HT1080 (cell line): ENCODE measurements at regions not wholly inside any gene's neighbourhood (a gene's known extent, or its start where the extent isn't known, plus 50 kb on each side); places are given as distances from the start of the nearest gene placed in this dataset.
"Not testable (repeated sequence)": the region's sequence is repeated elsewhere in the genome, so short reads cannot be mapped to it uniquely, and the experiment has no call there.

ENCODE experiments used
- DNase-seq: peaks from one replicate; pipeline ENCODE4 v3.0.0-alpha.2; 2015; ENCODE audit warnings: low read depth

- DNase-seq: no peak
These were observed 588.5 kb downstream of the TRIML1 start for GRCh38 chr4:188727746-188728145.

GRCh38 chr4:188728359-188728758 lies 589.1 kb downstream of the TRIML1 start:
- no peak for DNase-seq

GRCh38 chr4:188732131-188732530 lies 592.9 kb downstream of the TRIML1 start:
- DNase-seq: no peak

- DNase-seq: no peak
These were observed 595.8 kb downstream of the TRIML1 start for GRCh38 chr4:188735082-188735481.

- DNase-seq: no peak
These were observed 598.2 kb downstream of the TRIML1 start for GRCh38 chr4:188737251-188738002.

DNA sequence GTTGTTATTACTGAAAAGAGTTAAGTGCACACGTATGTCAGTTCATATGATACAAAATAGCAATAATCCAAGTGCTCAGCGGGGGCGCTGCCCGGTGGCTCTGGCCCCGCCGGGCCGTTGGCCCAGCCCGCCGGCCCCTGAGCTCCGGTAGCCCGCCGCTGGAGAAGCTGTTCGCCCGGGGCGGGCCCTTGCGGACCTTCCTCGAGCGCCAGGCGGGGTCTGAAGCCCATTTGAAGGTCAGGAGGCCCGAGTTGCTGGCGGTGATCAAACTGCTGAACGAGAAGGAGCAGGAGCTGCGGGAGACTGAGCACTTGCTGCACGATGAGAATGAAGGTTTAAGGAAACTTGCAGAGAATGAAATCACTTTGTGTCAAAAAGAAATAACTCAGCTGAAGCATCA lies 599.0 kb downstream of the TRIML1 start:
- DNase-seq: not testable (repeated sequence)

DNA sequence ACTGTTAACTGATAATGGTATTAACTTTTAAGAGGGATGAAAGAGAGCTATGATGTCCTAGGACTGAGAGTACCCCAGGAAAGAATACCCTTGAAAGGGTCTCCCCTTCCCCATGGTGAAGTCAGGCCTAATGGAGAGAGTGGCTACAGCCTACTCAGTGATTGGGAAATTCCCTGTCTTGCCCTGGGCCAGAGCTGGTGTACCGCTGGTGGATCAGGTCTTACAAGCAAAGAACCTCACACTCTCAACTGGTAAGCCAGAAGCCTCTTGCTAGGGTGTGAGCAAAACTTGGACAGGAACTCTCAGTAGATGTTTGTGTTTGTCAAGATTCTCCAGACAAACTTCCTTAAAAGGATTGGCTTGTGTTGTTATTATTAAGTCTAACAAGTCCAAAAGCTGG lies 600.9 kb downstream of the TRIML1 start:
- not testable (repeated sequence) for DNase-seq

GRCh38 chr4:188740791-188741190 lies 601.5 kb downstream of the TRIML1 start:
- DNase-seq: not testable (repeated sequence)

GRCh38 chr4:188754372-188755002 lies 615.2 kb downstream of the TRIML1 start:
- no peak for DNase-seq

DNA sequence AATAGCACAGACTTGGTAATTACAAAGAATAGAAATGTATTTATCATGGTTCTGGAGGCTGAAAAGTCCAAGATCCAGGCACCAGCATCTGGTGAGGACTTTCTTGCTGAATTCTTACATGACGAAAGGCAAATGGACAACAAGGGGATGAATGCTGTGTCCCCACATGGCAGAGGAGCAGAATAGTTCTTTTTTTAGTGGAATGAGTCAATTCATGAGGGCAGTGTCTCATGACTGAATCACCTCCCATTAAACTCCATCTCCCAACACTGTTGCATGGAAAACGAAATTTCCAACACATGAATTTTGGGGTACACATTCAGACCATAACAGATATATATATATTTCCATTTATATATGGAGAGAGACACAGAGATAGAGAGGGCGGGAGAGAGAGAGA lies 628.3 kb downstream of the TRIML1 start:
- DNase-seq: peak; percentile 67

DNA sequence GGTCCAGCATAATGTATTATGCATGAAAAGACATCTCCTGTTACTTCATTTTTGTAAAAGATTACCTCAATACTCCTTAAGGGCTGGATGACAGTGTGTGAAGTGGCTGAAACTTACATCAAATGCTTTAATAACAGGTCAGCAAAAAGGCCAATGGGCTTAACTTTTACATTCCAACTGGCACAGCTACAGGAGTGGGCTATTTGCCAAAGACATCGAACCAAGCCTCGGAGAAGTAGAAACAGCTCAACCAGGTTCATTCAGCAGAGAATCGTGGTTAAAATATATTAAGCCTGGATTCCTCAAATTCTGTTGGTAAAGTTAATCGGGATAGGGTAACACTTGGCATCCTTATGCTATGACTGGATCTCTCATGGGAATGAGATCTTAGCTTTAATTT lies 639.7 kb downstream of the TRIML1 start:
- DNase-seq: no peak

- peak; percentile 41 for DNase-seq
These were observed 640.3 kb downstream of the TRIML1 start for GRCh38 chr4:188779581-188779980.

DNA sequence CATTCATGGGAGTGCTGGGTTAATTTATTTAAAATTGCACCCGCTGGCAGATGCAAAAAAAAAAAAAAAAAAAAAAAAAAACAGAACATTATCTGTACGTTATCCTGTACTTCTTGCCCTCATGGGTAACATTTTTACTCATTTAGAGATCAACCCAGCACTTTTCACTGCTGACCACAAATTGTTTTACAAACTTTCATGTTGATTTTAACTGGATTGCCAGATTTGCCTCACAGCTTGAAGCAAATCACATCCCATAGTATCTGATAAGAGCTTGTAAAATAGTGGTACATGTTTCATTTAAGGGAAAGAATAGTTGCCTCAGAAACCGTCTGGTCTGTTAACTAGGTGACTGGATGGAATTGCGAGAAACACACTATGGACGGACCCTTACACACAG lies 640.8 kb downstream of the TRIML1 start:
- DNase-seq: no peak

- no peak for DNase-seq
These were observed 641.4 kb downstream of the TRIML1 start for GRCh38 chr4:188780686-188781085.

DNA sequence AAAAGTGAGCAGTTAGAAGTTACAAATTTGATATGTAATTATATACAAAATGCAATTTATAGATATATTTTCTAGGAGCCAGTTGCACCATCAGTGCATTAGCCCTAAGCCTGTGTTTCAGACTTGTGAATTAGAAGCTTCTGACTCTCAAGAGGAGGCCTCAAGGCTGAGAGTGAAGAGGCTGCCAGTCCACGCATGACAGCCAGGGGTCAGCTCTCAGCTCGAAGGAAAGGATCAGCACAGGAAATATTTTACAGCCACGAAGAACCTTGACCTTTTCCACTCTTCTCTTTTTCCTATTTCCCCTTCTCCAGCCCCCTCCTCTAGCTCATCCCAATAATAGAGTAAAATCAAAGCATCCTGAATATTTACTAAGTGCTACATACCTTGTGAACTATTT lies 642.4 kb downstream of the TRIML1 start:
- DNase-seq: no peak

DNA sequence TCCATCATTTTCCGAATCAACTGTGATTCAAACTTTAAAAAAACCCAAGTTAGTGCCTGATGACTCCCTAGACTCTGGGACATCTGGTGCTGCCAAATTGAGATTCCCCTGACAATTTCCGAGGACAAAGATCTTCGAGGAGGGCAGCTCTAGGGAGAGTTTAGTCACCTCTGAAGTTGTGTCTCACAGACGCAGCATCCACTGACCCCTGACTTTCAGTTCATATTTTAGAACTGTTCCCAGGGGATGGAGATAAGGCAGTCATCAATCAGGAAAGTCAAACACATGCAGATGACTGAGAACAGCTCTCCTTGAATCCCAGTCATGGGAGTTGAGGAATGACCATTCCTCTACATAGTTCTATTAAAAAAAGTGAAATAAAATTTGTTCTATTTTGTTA lies 643.9 kb downstream of the TRIML1 start:
- DNase-seq: no peak

- no peak for DNase-seq
These were observed 644.4 kb downstream of the TRIML1 start for GRCh38 chr4:188783606-188784160.

DNA sequence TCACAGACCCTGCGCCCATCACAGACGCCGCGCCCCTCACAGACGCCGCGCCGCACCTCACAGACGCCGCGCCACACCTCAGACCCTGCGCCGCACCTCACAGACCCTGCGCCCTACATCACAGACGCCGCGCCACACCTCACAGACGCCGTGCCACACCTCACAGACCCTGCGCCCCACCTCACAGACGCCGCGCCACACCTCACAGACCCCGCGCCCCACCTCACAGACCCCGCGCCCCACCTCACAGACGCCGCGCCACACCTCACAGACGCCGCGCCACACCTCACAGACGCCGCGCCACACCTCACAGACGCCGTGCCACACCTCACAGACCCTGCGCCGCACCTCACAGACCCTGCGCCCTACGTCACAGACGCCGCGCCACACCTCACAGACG lies 657.4 kb downstream of the TRIML1 start:
- not testable (repeated sequence) for DNase-seq

DNA sequence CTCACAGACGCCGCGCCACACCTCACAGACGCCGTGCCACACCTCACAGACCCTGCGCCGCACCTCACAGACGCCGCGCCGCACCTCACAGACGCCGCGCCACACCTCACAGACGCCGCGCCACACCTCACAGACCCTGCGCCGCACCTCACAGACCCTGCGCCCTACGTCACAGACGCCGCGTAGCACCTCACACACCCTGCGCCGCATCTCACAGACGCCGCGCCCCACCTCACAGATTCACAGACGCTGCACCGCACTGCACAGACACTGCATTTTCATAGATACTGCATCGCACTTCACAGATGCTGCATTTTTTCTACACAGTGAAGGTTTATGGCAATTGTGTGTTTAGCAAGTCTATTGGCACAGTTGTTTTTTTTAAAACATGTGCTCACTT lies 657.8 kb downstream of the TRIML1 start:
- not testable (repeated sequence) for DNase-seq

- no peak for DNase-seq
These were observed 665.6 kb downstream of the TRIML1 start for GRCh38 chr4:188804861-188805260.

- no peak for DNase-seq
These were observed 671.9 kb downstream of the TRIML1 start for GRCh38 chr4:188811121-188811520.

DNA sequence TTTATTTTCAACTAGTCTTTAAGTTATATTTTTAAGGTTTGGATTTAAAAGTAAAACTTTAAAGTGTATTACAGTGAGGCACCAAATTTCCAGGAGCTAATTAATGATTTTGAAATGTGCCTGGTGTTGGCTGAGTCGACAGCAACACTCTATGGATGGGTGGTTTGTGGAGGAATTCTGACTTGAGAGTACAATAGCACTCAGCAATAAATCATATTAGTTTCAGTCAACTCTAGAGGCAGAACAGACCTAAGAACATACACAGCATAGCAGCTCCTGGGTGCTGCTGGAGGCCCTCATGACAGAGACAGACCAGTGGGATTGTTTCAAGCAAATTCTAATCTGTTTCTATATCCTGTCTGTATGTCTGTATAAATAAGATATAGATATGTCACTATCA lies 673.4 kb downstream of the TRIML1 start:
- no peak for DNase-seq

- DNase-seq: no peak
These were observed 679.1 kb downstream of the TRIML1 start for GRCh38 chr4:188818300-188818699.
